HEK293T (cell line): ENCODE measurements at regions not wholly inside any gene's neighbourhood (a gene's known extent, or its start where the extent isn't known, plus 50 kb on each side); places are given as distances from the start of the nearest gene placed in this dataset.

Source experiments
- CTCF ChIA-PET: fragments of 350-600 bp; formaldehyde crosslinking; extraction: SDS; loops from one replicate; lab custom pipeline; 2021; ENCODE audit warnings: antibody characterized with exemption, inconsistent platforms; lab: Yijun Ruan, JAX
- POLR2A ChIA-PET: fragments of 350-600 bp; formaldehyde crosslinking; extraction: SDS; loops from one replicate; lab custom pipeline; 2020; ENCODE audit warnings: antibody characterized with exemption, inconsistent platforms; lab: Yijun Ruan, JAX
- DNase-seq: peaks from one replicate; pipeline ENCODE4 v3.0.0; 2012; ENCODE audit warnings: mixed read lengths; ENCODE audit errors: extremely low spot score
- ARNT ChIP-seq: fragments of 450-650 bp; IDR thresholded peaks from 2 replicates; pipeline ENCODE4 v1.6.1; 2017; ENCODE audit warnings: mild to moderate bottlenecking
- BHLHE40 ChIP-seq: fragments of 450-650 bp; IDR thresholded peaks from 2 replicates; pipeline ENCODE4 v1.6.1; 2016; ENCODE audit warnings: mild to moderate bottlenecking, moderate library complexity, borderline replicate concordance
- CTBP1 ChIP-seq: fragments of 450-650 bp; IDR thresholded peaks from 2 replicates; pipeline ENCODE4 v1.6.1; 2016; ENCODE audit warnings: borderline replicate concordance
- ELF4 ChIP-seq: fragments of 450-650 bp; IDR thresholded peaks from 2 replicates; pipeline ENCODE4 v1.6.1; 2017; ENCODE audit warnings: antibody characterized with exemption
- FOXA1 ChIP-seq: fragments of 450-650 bp; IDR thresholded peaks from 2 replicates; pipeline ENCODE4 v1.6.1; 2016; ENCODE audit warnings: mild to moderate bottlenecking
- FOXK2 ChIP-seq: fragments of 450-650 bp; IDR thresholded peaks from 2 replicates; pipeline ENCODE4 v1.6.1; 2016; ENCODE audit warnings: mild to moderate bottlenecking
- FOXM1 ChIP-seq: fragments of 450-650 bp; IDR thresholded peaks from 2 replicates; pipeline ENCODE4 v1.6.1; 2017; ENCODE audit warnings: mild to moderate bottlenecking, borderline replicate concordance
- HDGF ChIP-seq: fragments of 450-650 bp; IDR thresholded peaks from 2 replicates; pipeline ENCODE4 v1.6.1; 2017; ENCODE audit warnings: antibody characterized with exemption, borderline replicate concordance
- L3MBTL2 ChIP-seq: fragments of 450-650 bp; conservative IDR thresholded peaks from 2 replicates; pipeline ENCODE4 v1.6.1; 2016; ENCODE audit warnings: mild to moderate bottlenecking
- LEF1 ChIP-seq: fragments of 450-650 bp; IDR thresholded peaks from 2 replicates; pipeline ENCODE4 v1.6.1; 2017; ENCODE audit warnings: mild to moderate bottlenecking, borderline replicate concordance
- NFRKB ChIP-seq: fragments of 450-650 bp; IDR thresholded peaks from 2 replicates; pipeline ENCODE4 v1.6.1; 2016; ENCODE audit warnings: mild to moderate bottlenecking, moderate library complexity
- PKNOX1 ChIP-seq: fragments of 450-650 bp; IDR thresholded peaks from 2 replicates; pipeline ENCODE4 v1.6.1; 2016
- SP1 ChIP-seq: fragments of 450-650 bp; IDR thresholded peaks from 2 replicates; pipeline ENCODE4 v1.6.1; 2017
- SUZ12 ChIP-seq: fragments of 450-650 bp; IDR thresholded peaks from 2 replicates; pipeline ENCODE4 v1.6.1; 2016; ENCODE audit warnings: mild to moderate bottlenecking
- TARDBP ChIP-seq: fragments of 450-650 bp; IDR thresholded peaks from 2 replicates; pipeline ENCODE4 v1.6.1; 2016
- ZNF384 ChIP-seq: fragments of 450-650 bp; IDR thresholded peaks from 2 replicates; pipeline ENCODE4 v1.6.1; 2016

- ChIA-PET POLR2A (no interaction called here), CTCF (no interaction called here)
- no peak for DNase-seq
- TF ChIP-seq L3MBTL2 (no peak), FOXM1 (no peak), ELF4 (no peak), SP1 (no peak), CTBP1 (no peak), BHLHE40 (no peak), PKNOX1 (no peak), SUZ12 (no peak), ARNT (no peak), ZNF384 (no peak), LEF1 (no peak), TARDBP (no peak), FOXK2 (no peak), FOXA1 (no peak), HDGF (no peak), NFRKB (no peak)
Observed at GRCh38 chr7:68429411-68430117, 1168.7 kb upstream of the AUTS2 start.

- ChIA-PET POLR2A (no interaction called here), CTCF (interaction anchor here (0.6 kb wide), 1 partner anchor 280 kb away, joined by 3 read pairs; no protein-coding TSS in a partner anchor)
- TF ChIP-seq HDGF: no peak
- no peak for TF ChIP-seq FOXA1
- no peak for TF ChIP-seq NFRKB
- DNase-seq: no peak
Observed at GRCh38 chr7:68432585-68432984, 1165.7 kb upstream of the AUTS2 start.

GRCh38 chr7:68433462-68434070 is 1164.7 kb upstream of the AUTS2 start:
- no peak for DNase-seq
- POLR2A ChIA-PET: no interaction called here
- CTCF ChIA-PET: interaction anchor here (0.6 kb wide), 1 partner anchor 252 kb away, joined by 4 read pairs; no protein-coding TSS in a partner anchor
- TF ChIP-seq FOXK2 (no peak), PKNOX1 (no peak), BHLHE40 (no peak), FOXA1 (no peak), L3MBTL2 (no peak), TARDBP (no peak), FOXM1 (no peak), SUZ12 (no peak), CTBP1 (no peak), SP1 (no peak), NFRKB (no peak), ELF4 (no peak), LEF1 (no peak), ZNF384 (no peak), HDGF (no peak)

- TF ChIP-seq L3MBTL2 (no peak), ARNT (no peak), FOXA1 (no peak), PKNOX1 (no peak), ELF4 (no peak), NFRKB (no peak), ZNF384 (no peak), FOXK2 (no peak), SUZ12 (no peak), LEF1 (no peak), CTBP1 (no peak), TARDBP (no peak), BHLHE40 (no peak), FOXM1 (no peak), SP1 (no peak), HDGF (no peak)
- ChIA-PET POLR2A (no interaction called here), CTCF (no interaction called here)
- no peak for DNase-seq
Observed at GRCh38 chr7:68434857-68435256, 1163.4 kb upstream of the AUTS2 start.

GRCh38 chr7:68438016-68438415 is 1160.3 kb upstream of the AUTS2 start:
- ChIA-PET POLR2A (no interaction called here), CTCF (no interaction called here)
- TF ChIP-seq SUZ12 (no peak), LEF1 (no peak), FOXK2 (no peak), ELF4 (no peak), CTBP1 (no peak), SP1 (no peak), FOXM1 (no peak), FOXA1 (no peak), BHLHE40 (no peak), NFRKB (no peak), PKNOX1 (no peak), ZNF384 (no peak), ARNT (no peak), L3MBTL2 (no peak), TARDBP (no peak), HDGF (no peak)
- no peak for DNase-seq
